ENCODE measurements at regions not wholly inside any gene's neighbourhood (a gene's known extent, or its start where the extent isn't known, plus 50 kb on each side); places are given as distances from the start of the nearest gene placed in this dataset.

GRCh38 chr9:38295764-38296163 is 96.7 kb upstream of the ALDH1B1 start:
- Histone ChIP-seq H4K20me1 (ENCODE audit: insufficient read depth, low read length) (no peaks in the 10 kb centered on the region), H2AFZ (ENCODE audit: low read length) (no peak overlapping the region), H3K79me2 (ENCODE audit: insufficient read depth, low read length) (no peaks in the 10 kb centered on the region), H3K9me2 (ENCODE audit: low read depth, low read length) (no peaks in the 10 kb centered on the region), H3K4me1 (ENCODE audit: insufficient read depth, low read length, severe bottlenecking) (no peaks in the 10 kb centered on the region), H3F3A (ENCODE audit: insufficient read depth, low read length) (no peaks in the 10 kb centered on the region), H3K27me3 (ENCODE audit: insufficient read depth, low read length) (0 out of 2 replicates have a peak, but pooled peaks cover 5% of the 10 kb centered on the region), H3K4me3 (ENCODE audit: low read depth, low read length, poor library complexity, severe bottlenecking) (no peak overlapping the region), H3K36me3 (ENCODE audit: insufficient read depth, low read length) (no peaks in the 10 kb centered on the region), H3K4me2 (ENCODE audit: low read length) (no peak overlapping the region), H3K27ac (ENCODE audit: low read depth, low read length, poor library complexity, severe bottlenecking) (no peak overlapping the region), H3K9me3 (ENCODE audit: low read length) (no peaks in the 10 kb centered on the region), H3K9ac (ENCODE audit: low read length) (no peak overlapping the region)
- no peak for TF ChIP-seq EZH2 (IDR thresholded peaks at IDR 0.05; ENCODE audit: borderline replicate concordance, low read length)
- TF ChIP-seq CTCF (IDR thresholded peaks at IDR 0.05; ENCODE audit: low read length) = no peak

- Histone ChIP-seq H2AFZ (ENCODE audit: low read length) (no peak overlapping the region), H4K20me1 (ENCODE audit: insufficient read depth, low read length) (no peaks in the 10 kb centered on the region), H3K9me2 (ENCODE audit: low read depth, low read length) (no peaks in the 10 kb centered on the region), H3K4me3 (ENCODE audit: low read depth, low read length, poor library complexity, severe bottlenecking) (no peak overlapping the region), H3K4me1 (ENCODE audit: insufficient read depth, low read length, severe bottlenecking) (no peaks in the 10 kb centered on the region), H3K27me3 (ENCODE audit: insufficient read depth, low read length) (0 out of 2 replicates have a peak, but pooled peaks cover 5% of the 10 kb centered on the region), H3F3A (ENCODE audit: insufficient read depth, low read length) (no peaks in the 10 kb centered on the region), H3K79me2 (ENCODE audit: insufficient read depth, low read length) (no peaks in the 10 kb centered on the region), H3K9ac (ENCODE audit: low read length) (no peak overlapping the region), H3K36me3 (ENCODE audit: insufficient read depth, low read length) (no peaks in the 10 kb centered on the region), H3K9me3 (ENCODE audit: low read length) (no peaks in the 10 kb centered on the region), H3K27ac (ENCODE audit: low read depth, low read length, poor library complexity, severe bottlenecking) (no peak overlapping the region), H3K4me2 (ENCODE audit: low read length) (no peak overlapping the region)
- TF ChIP-seq EZH2 (IDR thresholded peaks at IDR 0.05; ENCODE audit: borderline replicate concordance, low read length) = no peak
These were observed 98.1 kb upstream of the ALDH1B1 start for GRCh38 chr9:38294220-38294960.

- no peak overlapping the region for H3K9ac ChIP-seq (ENCODE audit: low read length)
- H3K9me3 ChIP-seq (ENCODE audit: low read length) = no peaks in the 10 kb centered on the region
- H4K20me1 ChIP-seq (ENCODE audit: insufficient read depth, low read length) = no peaks in the 10 kb centered on the region
- no peaks in the 10 kb centered on the region for H3F3A ChIP-seq (ENCODE audit: insufficient read depth, low read length)
- no peaks in the 10 kb centered on the region for H3K9me2 ChIP-seq (ENCODE audit: low read depth, low read length)
- TF ChIP-seq CTCF (IDR thresholded peaks at IDR 0.05; ENCODE audit: low read length) (no peak), EZH2 (IDR thresholded peaks at IDR 0.05; ENCODE audit: borderline replicate concordance, low read length) (no peak)
- no peaks in the 10 kb centered on the region for H3K36me3 ChIP-seq (ENCODE audit: insufficient read depth, low read length)
- H3K27ac ChIP-seq (ENCODE audit: low read depth, low read length, poor library complexity, severe bottlenecking) = no peak overlapping the region
- H2AFZ ChIP-seq (ENCODE audit: low read length) = no peak overlapping the region
- H3K79me2 ChIP-seq (ENCODE audit: insufficient read depth, low read length) = no peaks in the 10 kb centered on the region
- H3K4me1 ChIP-seq (ENCODE audit: insufficient read depth, low read length, severe bottlenecking) = no peaks in the 10 kb centered on the region
- no peak overlapping the region for H3K4me2 ChIP-seq (ENCODE audit: low read length)
- H3K4me3 ChIP-seq (ENCODE audit: low read depth, low read length, poor library complexity, severe bottlenecking) = no peak overlapping the region
- H3K27me3 ChIP-seq (ENCODE audit: insufficient read depth, low read length) = 0 out of 2 replicates have a peak, but pooled peaks cover 5% of the 10 kb centered on the region
These were observed 99.5 kb upstream of the ALDH1B1 start for GRCh38 chr9:38293022-38293421.

- no peak overlapping the region for H3K4me2 ChIP-seq (ENCODE audit: low read length)
- H3F3A ChIP-seq (ENCODE audit: insufficient read depth, low read length) = no peaks in the 10 kb centered on the region
- TF ChIP-seq EZH2 (IDR thresholded peaks at IDR 0.05; ENCODE audit: borderline replicate concordance, low read length) (no peak), CTCF (IDR thresholded peaks at IDR 0.05; ENCODE audit: low read length) (no peak)
- no peak overlapping the region for H2AFZ ChIP-seq (ENCODE audit: low read length)
- no peak overlapping the region for H3K27ac ChIP-seq (ENCODE audit: low read depth, low read length, poor library complexity, severe bottlenecking)
- H3K36me3 ChIP-seq (ENCODE audit: insufficient read depth, low read length) = no peaks in the 10 kb centered on the region
- H3K79me2 ChIP-seq (ENCODE audit: insufficient read depth, low read length) = no peaks in the 10 kb centered on the region
- no peak overlapping the region for H3K4me3 ChIP-seq (ENCODE audit: low read depth, low read length, poor library complexity, severe bottlenecking)
- H3K4me1 ChIP-seq (ENCODE audit: insufficient read depth, low read length, severe bottlenecking) = no peaks in the 10 kb centered on the region
- H3K27me3 ChIP-seq (ENCODE audit: insufficient read depth, low read length) = 0 out of 2 replicates have a peak, but pooled peaks cover 5% of the 10 kb centered on the region
- H3K9me3 ChIP-seq (ENCODE audit: low read length) = no peaks in the 10 kb centered on the region
- H4K20me1 ChIP-seq (ENCODE audit: insufficient read depth, low read length) = no peaks in the 10 kb centered on the region
- no peak overlapping the region for H3K9ac ChIP-seq (ENCODE audit: low read length)
- H3K9me2 ChIP-seq (ENCODE audit: low read depth, low read length) = no peaks in the 10 kb centered on the region
These were observed 100.0 kb upstream of the ALDH1B1 start for GRCh38 chr9:38292480-38292879.

Measured in OCI-LY1 (cell line).